ENCODE measurements at regions not wholly inside any gene's neighbourhood (a gene's known extent, or its start where the extent isn't known, plus 50 kb on each side); places are given as distances from the start of the nearest gene placed in this dataset.

GRCh38 chr14:96698960-96699539 is 98.1 kb upstream of the VRK1 start (continued):
- TF ChIP-seq RCOR1 (IDR thresholded peaks at IDR 0.05; ENCODE audit: borderline replicate concordance in 1 of 2, low read depth in 2 of 2, low read length in 2 of 2) (peak in 1 of 2 experiments; percentile 57; a peak in 1 of 4 replicates), CCNT2 (IDR thresholded peaks at IDR 0.05; ENCODE audit: borderline replicate concordance, extremely low read depth, insufficient read length, low read depth, low read length) (no peak), CBX1 (IDR thresholded peaks at IDR 0.05; ENCODE audit: low read depth) (peak; percentile 60; the same call in 1 of the 2 replicates)

GRCh38 chr14:96699666-96700065 is 97.5 kb upstream of the VRK1 start:
- H3K36me3 ChIP-seq (ENCODE audit: control insufficient read depth, insufficient read depth, low read length), result no peaks in the 10 kb centered on the region
- H3K4me2 ChIP-seq (ENCODE audit: insufficient read depth, low read length), result no peak overlapping the region
- H3K9me3 ChIP-seq (replicated peaks; ENCODE audit: control insufficient read depth, insufficient read depth, low read depth, low read length), result 0 out of 2 replicates have a peak, but pooled peaks cover 2% of the 10 kb centered on the region
- ATAC-seq, result no peak
- intact Hi-C loops (cut with micrococcal nuclease) (no loop called here), in situ Hi-C loops (cut with MboI) (no loop called here)
- no peak overlapping the region for H2AFZ ChIP-seq (ENCODE audit: low read depth, low read length)
- peaks cover 41 to 67% of the 10 kb centered on the region in 2 experiments for H3K27me3 ChIP-seq (ENCODE audit: control insufficient read depth in 2 of 2, insufficient read depth in 2 of 2, low read length in 2 of 2)
- no peak overlapping the region for H3K9ac ChIP-seq (ENCODE audit: insufficient read depth in 1 of 2, low read depth in 2 of 2, low read length in 2 of 2)
- 35% methylated on average over 3 of the region's 3 CpGs for WGBS (ENCODE audit: insufficient coverage, low coverage, missing lambda C conversion rate)
- ChIA-PET CTCF (ENCODE audit: low intra/inter-chr PET ratio) (no interaction called here), POLR2A (no interaction called here)
- TF ChIP-seq RBM39 (optimal IDR thresholded peaks at IDR 0.05; ENCODE audit: low read depth, low read length) (no peak), ELF4 (CRISPR knock-in tag; IDR thresholded peaks at IDR 0.05) (no peak), RBM34 (IDR thresholded peaks at IDR 0.05; ENCODE audit: borderline replicate concordance, insufficient read depth, low read length) (no peak), CTBP1 (IDR thresholded peaks at IDR 0.05; ENCODE audit: borderline replicate concordance) (no peak), ZNF583 (CRISPR knock-in tag; IDR thresholded peaks at IDR 0.05) (no peak), ZNF695 (CRISPR knock-in tag; IDR thresholded peaks at IDR 0.05) (no peak), ZNF224 (CRISPR knock-in tag; IDR thresholded peaks at IDR 0.05) (no peak), TBL1XR1 (IDR thresholded peaks at IDR 0.05; ENCODE audit: low read length in 2 of 2) (no peak), RBM22 (IDR thresholded peaks at IDR 0.05; ENCODE audit: low read depth, low read length, poor library complexity, severe bottlenecking) (no peak), GTF2A2 (tag; IDR thresholded peaks at IDR 0.05) (no peak), HMG20A (CRISPR knock-in tag; conservative IDR thresholded peaks at IDR 0.05) (no peak), EP300 (IDR thresholded peaks at IDR 0.05; ENCODE audit: low read length) (no peak)
- TF ChIP-seq, protein P1, sequence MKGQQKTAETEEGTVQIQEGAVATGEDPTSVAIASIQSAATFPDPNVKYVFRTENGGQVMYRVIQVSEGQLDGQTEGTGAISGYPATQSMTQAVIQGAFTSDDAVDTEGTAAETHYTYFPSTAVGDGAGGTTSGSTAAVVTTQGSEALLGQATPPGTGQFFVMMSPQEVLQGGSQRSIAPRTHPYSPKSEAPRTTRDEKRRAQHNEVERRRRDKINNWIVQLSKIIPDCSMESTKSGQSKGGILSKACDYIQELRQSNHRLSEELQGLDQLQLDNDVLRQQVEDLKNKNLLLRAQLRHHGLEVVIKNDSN (CRISPR knock-in tag; IDR thresholded peaks at IDR 0.05), result no peak
- no peaks in the 10 kb centered on the region for H3K79me2 ChIP-seq (ENCODE audit: control insufficient read depth, insufficient read depth, low read length)
- no peaks in the 10 kb centered on the region for H3K9me1 ChIP-seq (ENCODE audit: control insufficient read depth, insufficient read depth, low read length)
- no peak for FAIRE-seq
- no peaks in the 10 kb centered on the region for H4K20me1 ChIP-seq (replicated peaks; ENCODE audit: control insufficient read depth, insufficient read depth, low read length)
- DNase-seq (ENCODE audit: extremely low read depth in 1 of 4, low spot score in 3 of 4), result no peak
- no peak overlapping the region for H3K27ac ChIP-seq (ENCODE audit: extremely low read depth, low read depth, low read length)
- BruUV-seq (replicated peaks), result no TSS peak
- no peak overlapping the region for H3K4me3 ChIP-seq
- no peaks in the 10 kb centered on the region for H3K4me1 ChIP-seq (replicated peaks in 1 of 2; ENCODE audit: control insufficient read depth in 2 of 2, insufficient read depth in 2 of 2, low read length in 2 of 2)

Data from K562 (cell line).